ENCODE measurements at regions not wholly inside any gene's neighbourhood (a gene's known extent, or its start where the extent isn't known, plus 50 kb on each side); places are given as distances from the start of the nearest gene placed in this dataset.

GRCh38 chrX:67288156-67288555 is 255.7 kb upstream of the AR start:
- Histone ChIP-seq H3K9ac (ENCODE audit: low read length) (no peak overlapping the region), H3K9me3 (ENCODE audit: control insufficient read depth, low read length) (no peaks in the 10 kb centered on the region), H3K4me1 (ENCODE audit: control insufficient read depth, insufficient read depth, low read length) (no peaks in the 10 kb centered on the region), H3K36me3 (ENCODE audit: control insufficient read depth, insufficient read depth, low read length, severe bottlenecking) (no peaks in the 10 kb centered on the region), H3K27me3 (replicated peaks; ENCODE audit: control insufficient read depth, insufficient read depth, low read length) (peaks cover 3% of the 10 kb centered on the region), H3K4me3 (ENCODE audit: low read length) (no peak overlapping the region)
- DNase-seq (ENCODE audit: low read depth) = no peak

GRCh38 chrX:67289055-67289499 is 254.7 kb upstream of the AR start:
- Histone ChIP-seq H3K27me3 (replicated peaks; ENCODE audit: control insufficient read depth, insufficient read depth, low read length) (peaks cover 3% of the 10 kb centered on the region), H3K36me3 (ENCODE audit: control insufficient read depth, insufficient read depth, low read length, severe bottlenecking) (no peaks in the 10 kb centered on the region), H3K4me1 (ENCODE audit: control insufficient read depth, insufficient read depth, low read length) (no peaks in the 10 kb centered on the region), H3K9me3 (ENCODE audit: control insufficient read depth, low read length) (no peaks in the 10 kb centered on the region), H3K9ac (ENCODE audit: low read length) (no peak overlapping the region), H3K4me3 (ENCODE audit: low read length) (no peak overlapping the region)
- no peak for DNase-seq (ENCODE audit: low read depth)

- Histone ChIP-seq H3K4me3 (ENCODE audit: low read length) (no peak overlapping the region), H3K36me3 (ENCODE audit: control insufficient read depth, insufficient read depth, low read length, severe bottlenecking) (no peaks in the 10 kb centered on the region), H3K9ac (ENCODE audit: low read length) (no peak overlapping the region), H3K9me3 (ENCODE audit: control insufficient read depth, low read length) (no peaks in the 10 kb centered on the region), H3K4me1 (ENCODE audit: control insufficient read depth, insufficient read depth, low read length) (no peaks in the 10 kb centered on the region), H3K27me3 (replicated peaks; ENCODE audit: control insufficient read depth, insufficient read depth, low read length) (peaks cover 7% of the 10 kb centered on the region)
- no peak for DNase-seq (ENCODE audit: low read depth)
Measured at GRCh38 chrX:67290489-67291220, 253.2 kb upstream of the AR start.

- peaks cover 3% of the 10 kb centered on the region for H3K27me3 ChIP-seq (replicated peaks; ENCODE audit: control insufficient read depth, insufficient read depth, low read length)
- H3K9ac ChIP-seq (ENCODE audit: low read length) = no peak overlapping the region
- H3K36me3 ChIP-seq (ENCODE audit: control insufficient read depth, insufficient read depth, low read length, severe bottlenecking) = no peaks in the 10 kb centered on the region
- peaks cover 6% of the 10 kb centered on the region for H3K9me3 ChIP-seq (ENCODE audit: control insufficient read depth, low read length)
- no peak for DNase-seq (ENCODE audit: low read depth)
- H3K4me3 ChIP-seq (ENCODE audit: low read length) = no peak overlapping the region
- no peaks in the 10 kb centered on the region for H3K4me1 ChIP-seq (ENCODE audit: control insufficient read depth, insufficient read depth, low read length)
Measured at GRCh38 chrX:67295924-67296323, 247.9 kb upstream of the AR start.

- H3K9me3 ChIP-seq (ENCODE audit: control insufficient read depth, low read length) = peaks cover 6% of the 10 kb centered on the region
- no peaks in the 10 kb centered on the region for H3K4me1 ChIP-seq (ENCODE audit: control insufficient read depth, insufficient read depth, low read length)
- H3K9ac ChIP-seq (ENCODE audit: low read length) = no peak overlapping the region
- H3K4me3 ChIP-seq (ENCODE audit: low read length) = no peak overlapping the region
- H3K27me3 ChIP-seq (replicated peaks; ENCODE audit: control insufficient read depth, insufficient read depth, low read length) = peaks cover 3% of the 10 kb centered on the region
- H3K36me3 ChIP-seq (ENCODE audit: control insufficient read depth, insufficient read depth, low read length, severe bottlenecking) = no peaks in the 10 kb centered on the region
- no peak for DNase-seq (ENCODE audit: low read depth)
Measured at GRCh38 chrX:67296395-67296794, 247.4 kb upstream of the AR start.

GRCh38 chrX:67317725-67318124 is 226.1 kb upstream of the AR start:
- Histone ChIP-seq H3K4me1 (ENCODE audit: control insufficient read depth, insufficient read depth, low read length) (no peaks in the 10 kb centered on the region), H3K27me3 (replicated peaks; ENCODE audit: control insufficient read depth, insufficient read depth, low read length) (no peaks in the 10 kb centered on the region), H3K36me3 (ENCODE audit: control insufficient read depth, insufficient read depth, low read length, severe bottlenecking) (no peaks in the 10 kb centered on the region), H3K4me3 (ENCODE audit: low read length) (no peak overlapping the region), H3K9ac (ENCODE audit: low read length) (no peak overlapping the region), H3K9me3 (ENCODE audit: control insufficient read depth, low read length) (peaks cover 10% of the 10 kb centered on the region)
- no peak for DNase-seq (ENCODE audit: low read depth)

- Histone ChIP-seq H3K4me1 (ENCODE audit: control insufficient read depth, insufficient read depth, low read length) (no peaks in the 10 kb centered on the region), H3K4me3 (ENCODE audit: low read length) (no peak overlapping the region), H3K9me3 (ENCODE audit: control insufficient read depth, low read length) (peaks cover 18% of the 10 kb centered on the region), H3K27me3 (replicated peaks; ENCODE audit: control insufficient read depth, insufficient read depth, low read length) (no peaks in the 10 kb centered on the region), H3K9ac (ENCODE audit: low read length) (no peak overlapping the region), H3K36me3 (ENCODE audit: control insufficient read depth, insufficient read depth, low read length, severe bottlenecking) (no peaks in the 10 kb centered on the region)
- DNase-seq (ENCODE audit: low read depth) = no peak
Measured at GRCh38 chrX:67328476-67328875, 215.3 kb upstream of the AR start.

- Histone ChIP-seq H3K9me3 (ENCODE audit: control insufficient read depth, low read length) (peaks cover 11% of the 10 kb centered on the region), H3K9ac (ENCODE audit: low read length) (no peak overlapping the region), H3K4me1 (ENCODE audit: control insufficient read depth, insufficient read depth, low read length) (no peaks in the 10 kb centered on the region), H3K36me3 (ENCODE audit: control insufficient read depth, insufficient read depth, low read length, severe bottlenecking) (no peaks in the 10 kb centered on the region), H3K4me3 (ENCODE audit: low read length) (no peak overlapping the region), H3K27me3 (replicated peaks; ENCODE audit: control insufficient read depth, insufficient read depth, low read length) (no peaks in the 10 kb centered on the region)
- no peak for DNase-seq (ENCODE audit: low read depth)
Measured at GRCh38 chrX:67334323-67334722, 209.5 kb upstream of the AR start.

- no peak for DNase-seq (ENCODE audit: low read depth)
- Histone ChIP-seq H3K4me3 (ENCODE audit: low read length) (no peak overlapping the region), H3K9me3 (ENCODE audit: control insufficient read depth, low read length) (no peaks in the 10 kb centered on the region), H3K36me3 (ENCODE audit: control insufficient read depth, insufficient read depth, low read length, severe bottlenecking) (no peaks in the 10 kb centered on the region), H3K9ac (ENCODE audit: low read length) (no peak overlapping the region), H3K4me1 (ENCODE audit: control insufficient read depth, insufficient read depth, low read length) (no peaks in the 10 kb centered on the region), H3K27me3 (replicated peaks; ENCODE audit: control insufficient read depth, insufficient read depth, low read length) (no peaks in the 10 kb centered on the region)
Measured at GRCh38 chrX:67338262-67338661, 205.6 kb upstream of the AR start.

- H3K9ac ChIP-seq (ENCODE audit: low read length) = no peak overlapping the region
- no peaks in the 10 kb centered on the region for H3K4me1 ChIP-seq (ENCODE audit: control insufficient read depth, insufficient read depth, low read length)
- no peak for DNase-seq (ENCODE audit: low read depth)
- peaks cover 3% of the 10 kb centered on the region for H3K9me3 ChIP-seq (ENCODE audit: control insufficient read depth, low read length)
- no peak overlapping the region for H3K4me3 ChIP-seq (ENCODE audit: low read length)
- no peaks in the 10 kb centered on the region for H3K27me3 ChIP-seq (replicated peaks; ENCODE audit: control insufficient read depth, insufficient read depth, low read length)
- H3K36me3 ChIP-seq (ENCODE audit: control insufficient read depth, insufficient read depth, low read length, severe bottlenecking) = no peaks in the 10 kb centered on the region
Measured at GRCh38 chrX:67342138-67342537, 201.7 kb upstream of the AR start.

GRCh38 chrX:67346225-67346624 is 197.6 kb upstream of the AR start:
- H3K36me3 ChIP-seq (ENCODE audit: control insufficient read depth, insufficient read depth, low read length, severe bottlenecking) = no peaks in the 10 kb centered on the region
- H3K9me3 ChIP-seq (ENCODE audit: control insufficient read depth, low read length) = peaks cover 16% of the 10 kb centered on the region
- H3K9ac ChIP-seq (ENCODE audit: low read length) = no peak overlapping the region
- H3K4me3 ChIP-seq (ENCODE audit: low read length) = no peak overlapping the region
- H3K4me1 ChIP-seq (ENCODE audit: control insufficient read depth, insufficient read depth, low read length) = no peaks in the 10 kb centered on the region
- no peak for DNase-seq (ENCODE audit: low read depth)
- H3K27me3 ChIP-seq (replicated peaks; ENCODE audit: control insufficient read depth, insufficient read depth, low read length) = no peaks in the 10 kb centered on the region

GRCh38 chrX:67346667-67347066 is 197.2 kb upstream of the AR start:
- no peaks in the 10 kb centered on the region for H3K36me3 ChIP-seq (ENCODE audit: control insufficient read depth, insufficient read depth, low read length, severe bottlenecking)

More at GRCh38 chrX:67346667-67347066, 197.2 kb upstream of the AR start:
- Histone ChIP-seq H3K9ac (ENCODE audit: low read length) (no peak overlapping the region), H3K4me3 (ENCODE audit: low read length) (no peak overlapping the region), H3K9me3 (ENCODE audit: control insufficient read depth, low read length) (peaks cover 16% of the 10 kb centered on the region), H3K27me3 (replicated peaks; ENCODE audit: control insufficient read depth, insufficient read depth, low read length) (no peaks in the 10 kb centered on the region), H3K4me1 (ENCODE audit: control insufficient read depth, insufficient read depth, low read length) (no peaks in the 10 kb centered on the region)
- no peak for DNase-seq (ENCODE audit: low read depth)

Data from adipocyte (in vitro differentiated cells).